Esophagus squamous epithelium (tissue), 5 donors: ENCODE measurements at regions not wholly inside any gene's neighbourhood (a gene's known extent, or its start where the extent isn't known, plus 50 kb on each side); places are given as distances from the start of the nearest gene placed in this dataset.

Source experiments
- DNase-seq: peaks from one replicate; lab custom pipeline; 2025; lab: John Stamatoyannopoulos, UW
- H3K27ac ChIP-seq, 4 donors: fragments of 200-600 bp; sonication (generic); one replicate each; pipeline ENCODE4 v1.5.1; 2016 to 2019; ENCODE audit warnings: mild to moderate bottlenecking in 1 of 4
- H3K27me3 ChIP-seq, 4 donors: fragments of 200-600 bp; sonication (generic); 1 replicate in 3 of 4; 2 replicates in 1 of 4; pipeline versions ENCODE4 v1.5.1 to v1.6.0; 2017 to 2021; ENCODE audit warnings: antibody characterized with exemption in 1 of 4
- H3K36me3 ChIP-seq, 3 donors: fragments of 200-600 bp; sonication (generic); one replicate each; pipeline ENCODE4 v1.5.1; 2016 to 2019
- H3K4me1 ChIP-seq, 3 donors: fragments of 200-600 bp; sonication (generic); one replicate each; pipeline ENCODE4 v1.5.1; 2017 to 2019
- H3K4me3 ChIP-seq, 4 donors: fragments of 200-600 bp; sonication (generic); 1 replicate in 3 of 4; 2 replicates in 1 of 4; pipeline ENCODE4 v1.5.1; 2016 to 2019; ENCODE audit warnings: mild to moderate bottlenecking in 2 of 4, moderate library complexity in 1 of 4
- H3K9me3 ChIP-seq, 3 donors: fragments of 200-600 bp; sonication (generic); one replicate each; pipeline ENCODE4 v1.5.1; 2016 to 2019
- POLR2A ChIP-seq, 4 donors: fragments of 450-650 bp; IDR thresholded peaks; one replicate each; pipeline ENCODE4 v1.6.1; 2017; ENCODE audit warnings: antibody characterized with exemption in 4 of 4, mild to moderate bottlenecking in 4 of 4, moderate library complexity in 3 of 4
- whole genome bisulfite sequencing, 2 donors: methylation state at CpG; one replicate each; pipeline ENCODE4 v1.1.5; 2018; 5-methylcytosine and 5-hydroxymethylcytosine counted together
- intact Hi-C: fragments of 100-400 bp; cut with DNase I; formaldehyde crosslinking; loops from one replicate; pipeline ENCODE4 v1.15.0; 2022
- TF ChIP-seq, protein P1 (sequence below), 6 experiments: fragments of 450-650 bp in 4 of 6; fragments of 200-600 bp in 2 of 6; sonication (generic) in 2 of 6; IDR thresholded peaks; one replicate each; pipeline ENCODE4 v1.5.1; 2016 to 2019; ENCODE audit warnings: antibody characterized with exemption in 6 of 6, mild to moderate bottlenecking in 4 of 6, moderate library complexity in 4 of 6
- donor health status: DM: yes; HTN: yes; CAD: no.

- no peaks in the 10 kb centered on the region for H3K9me3 ChIP-seq
- intact Hi-C loops: no loop called here
- H3K36me3 ChIP-seq: no peaks in the 10 kb centered on the region
- H3K4me1 ChIP-seq: peaks cover 5 to 22% (median 16%) of the 10 kb centered on the region in 3 donors
- no peak overlapping the region for H3K4me3 ChIP-seq
- DNase-seq: no peak
- no peaks in the 10 kb centered on the region for H3K27me3 ChIP-seq
- peak overlapping the region in 2 of 4 donors; percentile 80 to 83 for H3K27ac ChIP-seq
- WGBS, 2 donors: 61 to 71% methylated on average over 4 of the region's 4 CpGs
- no peak for TF ChIP-seq POLR2A (IDR thresholded peaks at IDR 0.05)
- TF ChIP-seq, protein P1, sequence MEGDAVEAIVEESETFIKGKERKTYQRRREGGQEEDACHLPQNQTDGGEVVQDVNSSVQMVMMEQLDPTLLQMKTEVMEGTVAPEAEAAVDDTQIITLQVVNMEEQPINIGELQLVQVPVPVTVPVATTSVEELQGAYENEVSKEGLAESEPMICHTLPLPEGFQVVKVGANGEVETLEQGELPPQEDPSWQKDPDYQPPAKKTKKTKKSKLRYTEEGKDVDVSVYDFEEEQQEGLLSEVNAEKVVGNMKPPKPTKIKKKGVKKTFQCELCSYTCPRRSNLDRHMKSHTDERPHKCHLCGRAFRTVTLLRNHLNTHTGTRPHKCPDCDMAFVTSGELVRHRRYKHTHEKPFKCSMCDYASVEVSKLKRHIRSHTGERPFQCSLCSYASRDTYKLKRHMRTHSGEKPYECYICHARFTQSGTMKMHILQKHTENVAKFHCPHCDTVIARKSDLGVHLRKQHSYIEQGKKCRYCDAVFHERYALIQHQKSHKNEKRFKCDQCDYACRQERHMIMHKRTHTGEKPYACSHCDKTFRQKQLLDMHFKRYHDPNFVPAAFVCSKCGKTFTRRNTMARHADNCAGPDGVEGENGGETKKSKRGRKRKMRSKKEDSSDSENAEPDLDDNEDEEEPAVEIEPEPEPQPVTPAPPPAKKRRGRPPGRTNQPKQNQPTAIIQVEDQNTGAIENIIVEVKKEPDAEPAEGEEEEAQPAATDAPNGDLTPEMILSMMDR (IDR thresholded peaks at IDR 0.05): no peak
Observed at GRCh38 chr2:236876642-236877041, 209.0 kb upstream of the COPS8 start.

GRCh38 chr2:236877972-236878371 is 207.7 kb upstream of the COPS8 start:
- Histone ChIP-seq H3K4me1 (peaks cover 0 to 16% (median 14%) of the 10 kb centered on the region in 3 donors), H3K9me3 (no peaks in the 10 kb centered on the region), H3K36me3 (no peaks in the 10 kb centered on the region), H3K27ac (peak overlapping the region in 2 of 4 donors; percentile 80 to 83), H3K27me3 (no peaks in the 10 kb centered on the region), H3K4me3 (no peak overlapping the region)
- intact Hi-C loops: no loop called here
- WGBS, 2 donors: 75 to 92% methylated on average over 2 of the region's 2 CpGs
- TF ChIP-seq, protein P1 (IDR thresholded peaks at IDR 0.05): no peak
- no peak for TF ChIP-seq POLR2A (IDR thresholded peaks at IDR 0.05)
- no peak for DNase-seq

DNA sequence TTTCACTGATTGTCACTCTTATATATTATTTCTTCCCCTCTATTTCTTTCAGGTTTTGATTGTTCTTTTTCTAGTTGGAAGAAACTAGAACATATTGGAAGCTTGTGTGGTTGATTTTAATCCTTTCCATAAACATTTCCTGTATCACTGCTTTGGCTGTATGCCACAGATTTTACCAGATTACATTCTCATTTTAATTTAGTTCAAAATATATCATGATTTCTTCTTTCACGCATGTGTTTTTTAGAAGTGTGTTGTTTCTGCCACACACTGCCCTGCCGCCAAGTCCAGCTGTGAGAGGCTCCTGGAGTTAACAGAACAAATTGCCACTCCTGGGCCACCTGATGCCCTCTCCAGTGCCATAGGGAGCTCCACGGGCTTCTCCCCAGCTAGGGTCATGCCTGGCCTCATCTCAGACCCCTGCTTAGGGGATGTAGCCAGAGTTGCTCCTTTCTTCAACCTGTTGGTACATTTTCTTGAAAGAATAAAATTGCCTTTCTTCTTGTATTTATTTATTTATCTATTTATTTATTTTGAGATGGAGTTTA is 206.2 kb upstream of the COPS8 start:
- no peak for DNase-seq
- intact Hi-C loops: no loop called here
- Histone ChIP-seq H3K27me3 (no peaks in the 10 kb centered on the region), H3K36me3 (no peaks in the 10 kb centered on the region), H3K9me3 (no peaks in the 10 kb centered on the region), H3K4me1 (peaks cover 0 to 14% (median 14%) of the 10 kb centered on the region in 3 donors), H3K4me3 (no peak overlapping the region), H3K27ac (no peak overlapping the region)
- WGBS, 2 donors: 65 to 69% methylated on average over 3 of the region's 3 CpGs
- TF ChIP-seq, protein P1 (IDR thresholded peaks at IDR 0.05): no peak
- TF ChIP-seq POLR2A (IDR thresholded peaks at IDR 0.05): no peak

GRCh38 chr2:236882074-236882473 is 203.6 kb upstream of the COPS8 start:
- H3K27ac ChIP-seq: no peak overlapping the region
- no peak for DNase-seq
- H3K27me3 ChIP-seq: no peaks in the 10 kb centered on the region
- 58 to 68% methylated on average over 2 of the region's 2 CpGs for WGBS, 2 donors
- H3K4me1 ChIP-seq: peaks cover 0 to 5% (median 0%) of the 10 kb centered on the region in 3 donors
- no peaks in the 10 kb centered on the region for H3K36me3 ChIP-seq
- intact Hi-C loops: no loop called here
- no peak overlapping the region for H3K4me3 ChIP-seq
- no peaks in the 10 kb centered on the region for H3K9me3 ChIP-seq
- no peak for TF ChIP-seq POLR2A (IDR thresholded peaks at IDR 0.05)
- TF ChIP-seq, protein P1 (IDR thresholded peaks at IDR 0.05): no peak

DNA sequence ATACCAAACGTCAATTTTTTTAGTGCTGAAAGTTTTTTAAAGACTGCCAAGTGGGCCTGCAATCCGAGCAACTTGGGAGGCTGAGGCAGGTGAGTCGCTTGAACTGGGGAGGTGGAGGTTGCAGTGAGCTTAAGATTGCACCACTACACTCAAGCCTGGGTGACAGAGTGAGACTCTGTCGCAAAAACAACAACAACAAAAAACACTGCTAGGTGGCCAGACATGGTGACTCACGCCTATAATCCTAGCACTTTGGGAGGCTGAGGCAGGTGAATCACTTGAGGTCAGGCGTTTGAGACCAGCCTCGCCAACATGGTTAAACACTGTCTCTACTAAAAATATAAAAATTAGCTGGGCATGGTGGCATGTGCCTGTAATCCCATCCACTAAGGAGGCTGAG is 202.8 kb upstream of the COPS8 start:
- Histone ChIP-seq H3K27me3 (no peaks in the 10 kb centered on the region), H3K9me3 (no peaks in the 10 kb centered on the region), H3K36me3 (no peaks in the 10 kb centered on the region), H3K4me1 (peaks cover 0 to 11% (median 4%) of the 10 kb centered on the region in 3 donors), H3K27ac (no peak overlapping the region), H3K4me3 (no peak overlapping the region)
- TF ChIP-seq POLR2A (IDR thresholded peaks at IDR 0.05): no peak
- TF ChIP-seq, protein P1 (IDR thresholded peaks at IDR 0.05): no peak
- 58 to 75% methylated on average over 7 of the region's 7 CpGs for WGBS, 2 donors
- intact Hi-C loops: no loop called here
- DNase-seq: no peak
